WTC11 (cell line): ENCODE measurements at regions not wholly inside any gene's neighbourhood (a gene's known extent, or its start where the extent isn't known, plus 50 kb on each side); places are given as distances from the start of the nearest gene placed in this dataset.

Experiments used
- ATAC-seq: fragments of 200-7000 bp; cut with Tn5 transposase; 2 replicates; pipeline ENCODE4 v1.10.0; 2021; ENCODE audit warnings: mild to moderate bottlenecking, moderate library complexity
- CTCF ChIA-PET: fragments of 300-600 bp; sonication (Branson Sonifier 250); formaldehyde crosslinking; loops from one replicate; lab custom pipeline; 2021; ENCODE audit warnings: antibody characterized with exemption; lab: Charles Lee
- POLR2A ChIA-PET: fragments of 350-600 bp; sonication (Branson Sonifier 250); formaldehyde crosslinking; loops from one replicate; lab custom pipeline; 2021; ENCODE audit warnings: antibody characterized with exemption; lab: Charles Lee
- DNase-seq: peaks from one replicate; pipeline ENCODE4 v3.0.0; 2021; ENCODE audit warnings: low spot score
- H3K27ac Mint-ChIP-seq: 2 replicates; pipeline ENCODE4 v1.8.0; 2021; ENCODE audit warnings: mixed read lengths
- H3K27me3 Mint-ChIP-seq: 2 replicates; pipeline ENCODE4 v1.8.0; 2021; ENCODE audit warnings: low read depth, mild to moderate bottlenecking, moderate library complexity, mixed read lengths
- H3K36me3 Mint-ChIP-seq: 2 replicates; pipeline ENCODE4 v1.8.0; 2021; ENCODE audit warnings: mixed read lengths
- H3K4me1 Mint-ChIP-seq: 2 replicates; pipeline ENCODE4 v1.8.0; 2022; ENCODE audit warnings: mixed read lengths
- H3K4me3 Mint-ChIP-seq: 2 replicates; pipeline ENCODE4 v1.8.0; 2021; ENCODE audit warnings: mild to moderate bottlenecking, moderate library complexity, mixed read lengths
- H3K9me3 Mint-ChIP-seq: 2 replicates; pipeline ENCODE4 v1.8.0; 2021; ENCODE audit warnings: mixed read lengths
- ATF6 ChIP-seq: sonication (generic); formaldehyde crosslinking; IDR thresholded peaks from 2 replicates; pipeline ENCODE4 v1.8.1; 2023; ENCODE audit warnings: mild to moderate bottlenecking, missing genetic modification reagents
- FOXJ3 ChIP-seq: sonication (generic); formaldehyde crosslinking; IDR thresholded peaks from 2 replicates; pipeline ENCODE4 v1.9.0; 2021; ENCODE audit warnings: missing genetic modification reagents, mild to moderate bottlenecking, borderline replicate concordance
- JUN ChIP-seq: sonication (generic); formaldehyde crosslinking; IDR thresholded peaks from 2 replicates; pipeline ENCODE4 v1.8.0; 2023; ENCODE audit warnings: mild to moderate bottlenecking, missing genetic modification reagents
- MAX ChIP-seq: sonication (generic); formaldehyde crosslinking; IDR thresholded peaks from 2 replicates; pipeline ENCODE4 v1.8.0; 2022; ENCODE audit warnings: mild to moderate bottlenecking, missing genetic modification reagents
- NFYB ChIP-seq: sonication (generic); formaldehyde crosslinking; conservative IDR thresholded peaks from 2 replicates; pipeline ENCODE4 v1.8.0; 2022; ENCODE audit warnings: low read depth, missing genetic modification reagents
- NR3C1 ChIP-seq: sonication (generic); formaldehyde crosslinking; conservative IDR thresholded peaks from 2 replicates; pipeline ENCODE4 v1.8.1; 2023; ENCODE audit warnings: low read depth, mild to moderate bottlenecking, missing genetic modification reagents
- RELA ChIP-seq: sonication (generic); formaldehyde crosslinking; IDR thresholded peaks from 2 replicates; pipeline ENCODE4 v1.8.1; 2022; ENCODE audit warnings: missing genetic modification reagents, mild to moderate bottlenecking, borderline replicate concordance
- RORB ChIP-seq: fragments of 250-450 bp; sonication (Bioruptor Pico); IDR thresholded peaks from 2 replicates; pipeline ENCODE4 v1.9.0; 2021; ENCODE audit warnings: mild to moderate bottlenecking
- SMAD4 ChIP-seq: sonication (generic); formaldehyde crosslinking; IDR thresholded peaks from 2 replicates; pipeline ENCODE4 v1.8.0; 2022; ENCODE audit warnings: mild to moderate bottlenecking, missing genetic modification reagents
- SP1 ChIP-seq: sonication (generic); formaldehyde crosslinking; conservative IDR thresholded peaks from 2 replicates; pipeline ENCODE4 v1.8.1; 2022; ENCODE audit warnings: missing genetic modification reagents
- ZBTB21 ChIP-seq: sonication (generic); formaldehyde crosslinking; IDR thresholded peaks from 2 replicates; pipeline ENCODE4 v1.8.1; 2023; ENCODE audit warnings: mild to moderate bottlenecking, missing genetic modification reagents, borderline replicate concordance
- ZMAT4 ChIP-seq: fragments of 250-450 bp; sonication (Bioruptor Pico); IDR thresholded peaks from 2 replicates; pipeline ENCODE4 v1.9.0; 2021; ENCODE audit warnings: mild to moderate bottlenecking
- ZNF121 ChIP-seq: sonication (generic); formaldehyde crosslinking; IDR thresholded peaks from 2 replicates; pipeline ENCODE4 v1.8.0; 2023; ENCODE audit warnings: missing genetic modification reagents
- ZNF281 ChIP-seq: sonication (generic); formaldehyde crosslinking; IDR thresholded peaks from 2 replicates; pipeline ENCODE4 v1.8.0; 2023; ENCODE audit warnings: mild to moderate bottlenecking, missing genetic modification reagents
- ZNF396 ChIP-seq: fragments of 250-450 bp; sonication (Bioruptor Pico); IDR thresholded peaks from 2 replicates; pipeline ENCODE4 v1.8.0; 2021; ENCODE audit warnings: mild to moderate bottlenecking, moderate library complexity, borderline replicate concordance
- TF ChIP-seq, protein P1 (sequence below): sonication (generic); formaldehyde crosslinking; IDR thresholded peaks from 2 replicates; pipeline ENCODE4 v1.8.0; 2022; ENCODE audit warnings: mild to moderate bottlenecking, missing genetic modification reagents
- TF ChIP-seq, protein P2 (sequence below): fragments of 250-450 bp; sonication (Bioruptor Pico); conservative IDR thresholded peaks from 2 replicates; pipeline ENCODE4 v1.9.0; 2021; ENCODE audit warnings: mild to moderate bottlenecking

GRCh38 chrX:150202641-150203247 lies 160.4 kb upstream of the MAMLD1 start:
- H3K27ac Mint-ChIP-seq: no peak overlapping the region
- H3K36me3 Mint-ChIP-seq: no peaks in the 10 kb centered on the region
- no peaks in the 10 kb centered on the region for H3K27me3 Mint-ChIP-seq

GRCh38 chrX:150203248-150203645 lies 159.9 kb upstream of the MAMLD1 start:
- Mint-ChIP-seq H3K27me3 (no peaks in the 10 kb centered on the region), H3K36me3 (no peaks in the 10 kb centered on the region), H3K27ac (no peak overlapping the region), H3K9me3 (no peaks in the 10 kb centered on the region), H3K4me3 (no peak overlapping the region), H3K4me1 (no peaks in the 10 kb centered on the region)
- ATAC-seq (no peak), DNase-seq (no peak)
- TF ChIP-seq MAX (CRISPR knock-in tag) (no peak), ZNF281 (CRISPR knock-in tag) (no peak), SMAD4 (CRISPR knock-in tag) (no peak), ZNF396 (CRISPR knock-in tag) (no peak), NFYB (CRISPR knock-in tag) (no peak), ZNF121 (CRISPR knock-in tag) (no peak), NR3C1 (CRISPR knock-in tag) (no peak)
- TF ChIP-seq, protein P1, sequence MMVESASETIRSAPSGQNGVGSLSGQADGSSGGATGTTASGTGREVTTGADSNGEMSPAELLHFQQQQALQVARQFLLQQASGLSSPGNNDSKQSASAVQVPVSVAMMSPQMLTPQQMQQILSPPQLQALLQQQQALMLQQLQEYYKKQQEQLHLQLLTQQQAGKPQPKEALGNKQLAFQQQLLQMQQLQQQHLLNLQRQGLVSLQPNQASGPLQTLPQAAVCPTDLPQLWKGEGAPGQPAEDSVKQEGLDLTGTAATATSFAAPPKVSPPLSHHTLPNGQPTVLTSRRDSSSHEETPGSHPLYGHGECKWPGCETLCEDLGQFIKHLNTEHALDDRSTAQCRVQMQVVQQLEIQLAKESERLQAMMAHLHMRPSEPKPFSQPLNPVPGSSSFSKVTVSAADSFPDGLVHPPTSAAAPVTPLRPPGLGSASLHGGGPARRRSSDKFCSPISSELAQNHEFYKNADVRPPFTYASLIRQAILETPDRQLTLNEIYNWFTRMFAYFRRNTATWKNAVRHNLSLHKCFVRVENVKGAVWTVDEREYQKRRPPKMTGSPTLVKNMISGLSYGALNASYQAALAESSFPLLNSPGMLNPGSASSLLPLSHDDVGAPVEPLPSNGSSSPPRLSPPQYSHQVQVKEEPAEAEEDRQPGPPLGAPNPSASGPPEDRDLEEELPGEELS: no peak
- POLR2A ChIA-PET: no interaction called here
- CTCF ChIA-PET: no interaction called here

More at GRCh38 chrX:150202641-150203247, 160.4 kb upstream of the MAMLD1 start:
- TF ChIP-seq NFYB (CRISPR knock-in tag) (no peak), ZBTB21 (no peak), FOXJ3 (CRISPR knock-in tag) (no peak), JUN (no peak)
- H3K9me3 Mint-ChIP-seq: no peaks in the 10 kb centered on the region
- ATAC-seq: no peak
- DNase-seq: no peak
- H3K4me1 Mint-ChIP-seq: no peaks in the 10 kb centered on the region
- no peak overlapping the region for H3K4me3 Mint-ChIP-seq
- ChIA-PET POLR2A (no interaction called here), CTCF (interaction anchor here (0.6 kb wide), 1 partner anchor 92 kb away, joined by 3 read pairs; no protein-coding TSS in a partner anchor)

- POLR2A ChIA-PET: no interaction called here
- TF ChIP-seq RELA (CRISPR knock-in tag): no peak
- TF ChIP-seq SP1 (CRISPR knock-in tag): no peak
- no peak for TF ChIP-seq ATF6 (CRISPR knock-in tag)
- no peak for TF ChIP-seq ZMAT4 (CRISPR knock-in tag)
- TF ChIP-seq, protein P2, sequence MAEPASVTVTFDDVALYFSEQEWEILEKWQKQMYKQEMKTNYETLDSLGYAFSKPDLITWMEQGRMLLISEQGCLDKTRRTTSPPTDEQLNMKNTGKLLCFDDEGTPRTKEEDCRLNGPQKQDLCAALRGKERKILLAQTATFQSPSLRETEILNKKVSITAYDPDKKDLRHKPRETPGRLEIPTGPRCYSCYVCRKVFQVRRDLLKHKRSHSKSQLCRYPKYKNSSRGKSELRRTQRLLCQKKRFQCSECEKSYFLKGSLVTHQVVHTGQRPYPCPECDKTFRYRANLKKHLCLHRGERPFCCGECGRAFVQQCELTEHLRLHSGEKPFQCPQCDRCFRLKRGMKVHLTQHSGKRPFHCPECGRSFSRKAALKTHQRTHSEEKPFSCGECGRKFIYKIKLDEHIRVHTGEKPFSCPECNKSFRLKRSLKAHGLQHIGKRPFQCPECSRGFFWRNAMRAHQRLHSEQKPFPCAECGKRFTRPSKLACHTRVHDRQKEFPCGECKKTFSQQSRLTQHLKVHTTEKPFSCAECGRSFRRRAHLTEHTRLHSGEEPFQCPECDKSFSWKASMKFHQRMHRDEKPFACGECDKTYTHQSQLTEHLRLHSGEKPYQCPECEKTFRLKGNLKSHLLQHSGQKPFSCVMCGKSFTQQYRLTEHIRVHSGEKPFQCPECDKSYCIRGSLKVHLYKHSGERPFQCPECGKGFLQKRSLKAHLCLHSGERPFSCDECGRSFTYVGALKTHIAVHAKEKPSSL: no peak
- TF ChIP-seq RORB (CRISPR knock-in tag): no peak
- Mint-ChIP-seq H3K27me3 (no peaks in the 10 kb centered on the region), H3K27ac (no peak overlapping the region), H3K4me1 (no peaks in the 10 kb centered on the region), H3K4me3 (no peak overlapping the region), H3K36me3 (no peaks in the 10 kb centered on the region), H3K9me3 (no peaks in the 10 kb centered on the region)
- DNase-seq (no peak), ATAC-seq (peak; percentile 30; the same call in 1 of the 2 replicates)
- CTCF ChIA-PET: interaction anchor here (1.0 kb wide), 1 partner anchor 8 kb away, joined by 3 read pairs; no protein-coding TSS in a partner anchor
Measured at GRCh38 chrX:150205011-150205410, 158.1 kb upstream of the MAMLD1 start.
